ENCODE measurements at regions not wholly inside any gene's neighbourhood (a gene's known extent, or its start where the extent isn't known, plus 50 kb on each side); places are given as distances from the start of the nearest gene placed in this dataset.
A peak's percentile ranks its signal among the peaks of the same experiment; 100 is the strongest.

- POLR2A ChIA-PET = no interaction called here
Measured at GRCh38 chr20:58051367-58051766, 177.1 kb downstream of the ANKRD60 start.

GRCh38 chr20:58048096-58048702 is 180.3 kb downstream of the ANKRD60 start:
- CTCF ChIA-PET = interaction anchor here (0.6 to 0.8 kb wide), 4 partner anchors 39 to 1689 kb away, joined by 3 to 6 read pairs (median 4); partner anchors contain the start of gene FAM210B
- BruUV-seq (replicated peaks) = no TSS peak

More at GRCh38 chr20:58051367-58051766, 177.1 kb downstream of the ANKRD60 start:
- TF ChIP-seq CTCF (IDR thresholded peaks at IDR 0.05; ENCODE audit: insufficient read depth in 1 of 2, low read depth in 1 of 2, low read length in 1 of 2, severe bottlenecking in 1 of 2, unreplicated experiment in 1 of 2) = no peak
- DNase-seq = no peak
- no peaks in the 10 kb centered on the region for H3K27me3 ChIP-seq (replicated peaks; ENCODE audit: control insufficient read depth, insufficient read depth, low read length)
- Mint-ChIP-seq H3K27me3 (ENCODE audit: insufficient read depth, unreplicated experiment) (peaks cover 3% of the 10 kb centered on the region), H3K36me3 (ENCODE audit: insufficient read depth, unreplicated experiment) (no peaks in the 10 kb centered on the region), H3K27ac (ENCODE audit: unreplicated experiment) (no peak overlapping the region), H3K4me3 (ENCODE audit: unreplicated experiment) (no peak overlapping the region), H3K4me1 (ENCODE audit: low read depth, unreplicated experiment) (no peaks in the 10 kb centered on the region), H3K9me3 (ENCODE audit: unreplicated experiment) (no peaks in the 10 kb centered on the region)
- no peaks in the 10 kb centered on the region for H3K36me3 ChIP-seq (ENCODE audit: control insufficient read depth, insufficient read depth, low read length)
- no peaks in the 10 kb centered on the region for H3K4me1 ChIP-seq
- no peak overlapping the region for H3K4me3 ChIP-seq (ENCODE audit: low read depth, low read length)
- CTCF ChIA-PET = no interaction called here
- no TSS peak for BruUV-seq (replicated peaks)
- H3K9me3 ChIP-seq = peaks cover 10% of the 10 kb centered on the region; the same call in 1 of the 2 replicates
- intact Hi-C loops (cut with micrococcal nuclease; ENCODE audit: unreplicated experiment) = no loop called here

GRCh38 chr20:58046311-58046710 is 182.1 kb downstream of the ANKRD60 start:
- CTCF ChIA-PET = no interaction called here
- no peaks in the 10 kb centered on the region for H3K36me3 Mint-ChIP-seq (ENCODE audit: insufficient read depth, unreplicated experiment)

More at GRCh38 chr20:58048096-58048702, 180.3 kb downstream of the ANKRD60 start:
- Histone ChIP-seq H3K27me3 (replicated peaks; ENCODE audit: control insufficient read depth, insufficient read depth, low read length) (no peaks in the 10 kb centered on the region), H3K4me3 (ENCODE audit: low read depth, low read length) (no peak overlapping the region), H3K9me3 (peaks cover 10% of the 10 kb centered on the region; the same call in 1 of the 2 replicates), H3K4me1 (no peaks in the 10 kb centered on the region), H3K36me3 (ENCODE audit: control insufficient read depth, insufficient read depth, low read length) (no peaks in the 10 kb centered on the region)
- peak in 1 of 2 experiments; percentile 71 for DNase-seq
- Mint-ChIP-seq H3K27ac (ENCODE audit: unreplicated experiment) (no peak overlapping the region), H3K27me3 (ENCODE audit: insufficient read depth, unreplicated experiment) (peaks cover 3% of the 10 kb centered on the region), H3K4me3 (ENCODE audit: unreplicated experiment) (no peak overlapping the region), H3K9me3 (ENCODE audit: unreplicated experiment) (no peaks in the 10 kb centered on the region), H3K36me3 (ENCODE audit: insufficient read depth, unreplicated experiment) (no peaks in the 10 kb centered on the region), H3K4me1 (ENCODE audit: low read depth, unreplicated experiment) (no peaks in the 10 kb centered on the region)
- POLR2A ChIA-PET = no interaction called here
- intact Hi-C loops (cut with micrococcal nuclease; ENCODE audit: unreplicated experiment) = no loop called here
- no peak for TF ChIP-seq CTCF (IDR thresholded peaks at IDR 0.05; ENCODE audit: insufficient read depth in 1 of 2, low read depth in 1 of 2, low read length in 1 of 2, severe bottlenecking in 1 of 2, unreplicated experiment in 1 of 2)

More at GRCh38 chr20:58046311-58046710, 182.1 kb downstream of the ANKRD60 start:
- H3K36me3 ChIP-seq (ENCODE audit: control insufficient read depth, insufficient read depth, low read length) = no peaks in the 10 kb centered on the region
- Mint-ChIP-seq H3K27me3 (ENCODE audit: insufficient read depth, unreplicated experiment) (peaks cover 8% of the 10 kb centered on the region), H3K4me3 (ENCODE audit: unreplicated experiment) (no peak overlapping the region), H3K27ac (ENCODE audit: unreplicated experiment) (no peak overlapping the region), H3K4me1 (ENCODE audit: low read depth, unreplicated experiment) (no peaks in the 10 kb centered on the region), H3K9me3 (ENCODE audit: unreplicated experiment) (no peaks in the 10 kb centered on the region)
- no peaks in the 10 kb centered on the region for H3K27me3 ChIP-seq (replicated peaks; ENCODE audit: control insufficient read depth, insufficient read depth, low read length)
- no TSS peak for BruUV-seq (replicated peaks)
- H3K9me3 ChIP-seq = peaks cover 3% of the 10 kb centered on the region; the same call in 1 of the 2 replicates
- TF ChIP-seq CTCF (IDR thresholded peaks at IDR 0.05; ENCODE audit: insufficient read depth in 1 of 2, low read depth in 1 of 2, low read length in 1 of 2, severe bottlenecking in 1 of 2, unreplicated experiment in 1 of 2) = no peak
- H3K4me3 ChIP-seq (ENCODE audit: low read depth, low read length) = no peak overlapping the region
- no peaks in the 10 kb centered on the region for H3K4me1 ChIP-seq
- intact Hi-C loops (cut with micrococcal nuclease; ENCODE audit: unreplicated experiment) = no loop called here
- DNase-seq = no peak
- POLR2A ChIA-PET = no interaction called here
